Neural progenitor cell (in vitro differentiated cells): ENCODE measurements at regions not wholly inside any gene's neighbourhood (a gene's known extent, or its start where the extent isn't known, plus 50 kb on each side); places are given as distances from the start of the nearest gene placed in this dataset.

Experiments
- DNase-seq: peaks from one replicate; pipeline ENCODE4 v3.0.0-alpha.2; 2016; ENCODE audit warnings: low spot score
- H2AFZ ChIP-seq: fragments of 200-600 bp; sonication (generic); replicated peaks from 2 replicates; pipeline ENCODE4 v1.6.1; 2016; ENCODE audit warnings: antibody characterized with exemption
- H3F3A ChIP-seq: fragments of 200-600 bp; sonication (generic); 2 replicates; pipeline ENCODE4 v1.6.1; 2016; ENCODE audit warnings: antibody characterized with exemption, low read depth
- H3K27ac ChIP-seq: fragments of 200-600 bp; sonication (generic); 2 replicates; pipeline ENCODE4 v1.5.1; 2016; ENCODE audit warnings: mild to moderate bottlenecking
- H3K27me3 ChIP-seq: fragments of 200-600 bp; sonication (generic); 2 replicates; pipeline ENCODE4 v1.6.1; 2016; ENCODE audit warnings: mild to moderate bottlenecking, moderate library complexity
- H3K36me3 ChIP-seq: fragments of 200-600 bp; sonication (generic); 2 replicates; pipeline ENCODE4 v1.5.1; 2016
- H3K4me1 ChIP-seq: fragments of 200-600 bp; sonication (generic); 2 replicates; pipeline ENCODE4 v1.6.1; 2016; ENCODE audit warnings: mixed run types
- H3K4me2 ChIP-seq: fragments of 200-600 bp; sonication (generic); 2 replicates; pipeline ENCODE4 v1.6.1; 2016
- H3K4me3 ChIP-seq: fragments of 200-600 bp; sonication (generic); 2 replicates; pipeline ENCODE4 v1.5.1; 2016
- H3K79me2 ChIP-seq: fragments of 200-600 bp; sonication (generic); 2 replicates; pipeline ENCODE4 v1.6.1; 2016; ENCODE audit warnings: low read depth
- H3K9ac ChIP-seq: fragments of 200-600 bp; sonication (generic); 2 replicates; pipeline ENCODE4 v1.6.1; 2016
- H3K9me3 ChIP-seq: fragments of 200-600 bp; sonication (generic); 2 replicates; pipeline ENCODE4 v1.5.1; 2016; ENCODE audit warnings: low read depth
- H4K20me1 ChIP-seq: fragments of 200-600 bp; sonication (generic); 2 replicates; pipeline ENCODE4 v1.6.1; 2016; ENCODE audit warnings: low read depth
- H3K27ac Mint-ChIP-seq: 3 replicates; pipeline ENCODE4 v1.8.0; 2021; ENCODE audit warnings: mixed read lengths
- H3K27me3 Mint-ChIP-seq: 2 replicates; pipeline ENCODE4 v1.8.0; 2022; ENCODE audit warnings: low read depth, mild to moderate bottlenecking, inconsistent platforms, moderate library complexity, mixed read lengths; ENCODE audit not compliant: insufficient read depth
- H3K36me3 Mint-ChIP-seq: 3 replicates; pipeline ENCODE4 v1.8.0; 2021; ENCODE audit warnings: mixed read lengths
- H3K4me1 Mint-ChIP-seq: 3 replicates; pipeline ENCODE4 v1.8.0; 2021; ENCODE audit warnings: mixed read lengths
- H3K4me3 Mint-ChIP-seq: 3 replicates; pipeline ENCODE4 v1.8.0; 2021; ENCODE audit warnings: mild to moderate bottlenecking, moderate library complexity, mixed read lengths
- H3K9me3 Mint-ChIP-seq: 3 replicates; pipeline ENCODE4 v1.8.0; 2020; ENCODE audit warnings: mixed read lengths
- CTCF ChIP-seq: fragments of 200-600 bp; sonication (generic); IDR thresholded peaks from 2 replicates; pipeline ENCODE4 v1.5.1; 2017; ENCODE audit warnings: antibody characterized with exemption, mild to moderate bottlenecking
- EZH2 ChIP-seq: fragments of 200-600 bp; sonication (generic); IDR thresholded peaks from 2 replicates; pipeline ENCODE4 v1.6.1; 2017; ENCODE audit warnings: antibody characterized with exemption, mild to moderate bottlenecking, moderate library complexity
- EZH2phosphoT487 ChIP-seq: fragments of 200-600 bp; sonication (generic); IDR thresholded peaks from 2 replicates; pipeline ENCODE4 v1.6.1; 2017; ENCODE audit warnings: antibody characterized with exemption

- Mint-ChIP-seq H3K27me3 (peaks cover 4% of the 10 kb centered on the region), H3K9me3 (peaks cover 11% of the 10 kb centered on the region), H3K4me3 (no peak overlapping the region), H3K4me1 (peaks cover 10% of the 10 kb centered on the region), H3K27ac (no peak overlapping the region), H3K36me3 (no peaks in the 10 kb centered on the region)
- H3K27me3 ChIP-seq: no peaks in the 10 kb centered on the region
- no peaks in the 10 kb centered on the region for H3F3A ChIP-seq
- no peaks in the 10 kb centered on the region for H3K79me2 ChIP-seq
- no peaks in the 10 kb centered on the region for H3K9me3 ChIP-seq
- H3K4me2 ChIP-seq: no peak overlapping the region
- no peak overlapping the region for H3K4me3 ChIP-seq
- TF ChIP-seq EZH2phosphoT487 (no peak), EZH2 (no peak), CTCF (no peak)
- H2AFZ ChIP-seq: no peak overlapping the region
- no peaks in the 10 kb centered on the region for H3K4me1 ChIP-seq
- H3K9ac ChIP-seq: no peak overlapping the region
- H4K20me1 ChIP-seq: no peaks in the 10 kb centered on the region
- no peaks in the 10 kb centered on the region for H3K36me3 ChIP-seq
- no peak for DNase-seq
- no peak overlapping the region for H3K27ac ChIP-seq
Observed at GRCh38 chr9:87137718-87138117, 190.4 kb upstream of the GAS1 start.

DNA sequence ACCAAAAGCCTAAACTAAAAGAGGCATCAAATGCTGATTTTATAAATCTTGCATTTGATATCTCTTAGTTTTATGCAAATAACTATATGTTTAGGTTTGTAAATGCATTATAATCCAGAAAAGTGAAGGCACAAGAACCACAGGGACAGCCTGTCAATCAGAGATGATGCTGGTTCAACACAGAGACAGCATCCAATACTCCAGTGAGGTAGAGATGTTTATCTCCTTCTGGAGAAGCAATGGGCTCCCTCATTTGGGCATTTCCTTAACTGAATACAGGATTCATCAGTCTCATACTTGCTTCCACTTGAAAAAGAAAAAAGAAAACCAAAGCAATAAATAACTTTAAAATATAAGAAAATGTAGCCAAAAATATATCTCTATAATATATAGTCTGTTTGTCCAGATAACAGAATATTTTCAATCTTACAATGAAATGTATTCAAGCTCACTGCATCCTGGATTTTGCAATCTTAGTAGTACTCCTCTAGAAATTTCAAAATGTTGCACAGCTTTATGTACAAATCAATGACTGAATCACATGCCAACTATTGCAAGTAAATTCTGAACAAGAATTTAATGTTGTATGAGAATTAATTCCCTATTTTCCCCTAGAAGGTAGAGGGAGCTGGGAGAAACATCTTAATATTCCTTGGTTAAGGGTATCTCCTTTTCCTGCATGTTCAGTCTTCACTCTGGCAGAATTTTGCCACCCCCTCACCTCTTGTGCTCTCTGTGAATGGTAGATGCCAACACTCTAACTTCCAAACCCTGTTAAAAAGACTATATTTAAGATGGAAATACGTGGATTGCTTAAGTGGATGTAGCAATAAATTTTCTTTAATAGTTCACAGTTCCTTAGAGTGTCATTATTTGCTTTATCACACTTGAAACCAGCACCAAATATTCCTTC is 191.1 kb upstream of the GAS1 start:
- Histone ChIP-seq H3K4me3 (no peak overlapping the region), H3K4me2 (no peak overlapping the region), H4K20me1 (no peaks in the 10 kb centered on the region), H3K9ac (no peak overlapping the region), H3K4me1 (no peaks in the 10 kb centered on the region), H3F3A (no peaks in the 10 kb centered on the region), H3K79me2 (no peaks in the 10 kb centered on the region), H2AFZ (no peak overlapping the region), H3K36me3 (no peaks in the 10 kb centered on the region), H3K9me3 (no peaks in the 10 kb centered on the region), H3K27me3 (no peaks in the 10 kb centered on the region), H3K27ac (no peak overlapping the region)
- Mint-ChIP-seq H3K36me3 (no peaks in the 10 kb centered on the region), H3K9me3 (peaks cover 6% of the 10 kb centered on the region), H3K27me3 (peaks cover 4% of the 10 kb centered on the region), H3K27ac (no peak overlapping the region), H3K4me1 (peaks cover 10% of the 10 kb centered on the region), H3K4me3 (no peak overlapping the region)
- TF ChIP-seq EZH2 (no peak), EZH2phosphoT487 (no peak), CTCF (no peak)
- no peak for DNase-seq

GRCh38 chr9:87139099-87139730 is 191.9 kb upstream of the GAS1 start:
- DNase-seq: no peak
- H3K9me3 Mint-ChIP-seq: no peaks in the 10 kb centered on the region
- no peaks in the 10 kb centered on the region for H3F3A ChIP-seq
- no peaks in the 10 kb centered on the region for H4K20me1 ChIP-seq
- no peaks in the 10 kb centered on the region for H3K79me2 ChIP-seq
- peaks cover 4% of the 10 kb centered on the region for H3K27me3 ChIP-seq
- no peak overlapping the region for H3K4me3 Mint-ChIP-seq
- H3K4me1 Mint-ChIP-seq: peaks cover 10% of the 10 kb centered on the region
- H3K27ac Mint-ChIP-seq: no peak overlapping the region
- no peak overlapping the region for H3K9ac ChIP-seq
- H3K27ac ChIP-seq: no peak overlapping the region
- no peak overlapping the region for H3K4me2 ChIP-seq
- no peak overlapping the region for H2AFZ ChIP-seq
- H3K4me1 ChIP-seq: no peaks in the 10 kb centered on the region
- no peak for TF ChIP-seq EZH2phosphoT487
- no peak for TF ChIP-seq CTCF
- no peak for TF ChIP-seq EZH2
- H3K27me3 Mint-ChIP-seq: peaks cover 4% of the 10 kb centered on the region
- no peaks in the 10 kb centered on the region for H3K36me3 ChIP-seq
- H3K9me3 ChIP-seq: no peaks in the 10 kb centered on the region
- H3K4me3 ChIP-seq: no peak overlapping the region
- no peaks in the 10 kb centered on the region for H3K36me3 Mint-ChIP-seq
